ENCODE measurements at regions not wholly inside any gene's neighbourhood (a gene's known extent, or its start where the extent isn't known, plus 50 kb on each side); places are given as distances from the start of the nearest gene placed in this dataset.

GRCh38 chr6:167730441-167730840 lies 96.3 kb upstream of the AFDN start:
- H3K4me3 ChIP-seq, result no peak overlapping the region
- H3K27ac ChIP-seq, result no peak overlapping the region
- no peak for ATAC-seq
- DNase-seq, result no peak
- no peak for TF ChIP-seq CTCF (IDR thresholded peaks at IDR 0.05)
- H3K4me1 ChIP-seq, result peaks cover 13% of the 10 kb centered on the region
- no peaks in the 10 kb centered on the region for H3K36me3 ChIP-seq
- intact Hi-C loops (cut with DNase I), result no loop called here
- H3K27me3 ChIP-seq, result no peaks in the 10 kb centered on the region
- H3K9me3 ChIP-seq, result no peaks in the 10 kb centered on the region

GRCh38 chr6:167731216-167731615 lies 95.5 kb upstream of the AFDN start:
- Histone ChIP-seq H3K27me3 (no peaks in the 10 kb centered on the region), H3K9me3 (no peaks in the 10 kb centered on the region), H3K36me3 (no peaks in the 10 kb centered on the region), H3K27ac (no peak overlapping the region), H3K4me1 (peaks cover 13% of the 10 kb centered on the region), H3K4me3 (no peak overlapping the region)
- no peak for TF ChIP-seq CTCF (IDR thresholded peaks at IDR 0.05)
- DNase-seq (no peak), ATAC-seq (no peak)
- intact Hi-C loops (cut with DNase I), result no loop called here

- no peak for TF ChIP-seq CTCF (IDR thresholded peaks at IDR 0.05)
- no peaks in the 10 kb centered on the region for H3K9me3 ChIP-seq
- DNase-seq, result no peak
- H3K27me3 ChIP-seq, result no peaks in the 10 kb centered on the region
- H3K4me1 ChIP-seq, result peaks cover 13% of the 10 kb centered on the region
- no peak for ATAC-seq
- no peak overlapping the region for H3K4me3 ChIP-seq
- intact Hi-C loops (cut with DNase I), result no loop called here
- H3K27ac ChIP-seq, result no peak overlapping the region
- no peaks in the 10 kb centered on the region for H3K36me3 ChIP-seq
Measured at GRCh38 chr6:167731731-167732422, 94.8 kb upstream of the AFDN start.

GRCh38 chr6:167733740-167734661 lies 92.7 kb upstream of the AFDN start:
- no peak overlapping the region for H3K4me3 ChIP-seq
- ATAC-seq (peak; percentile 28), DNase-seq (no peak)
- no peaks in the 10 kb centered on the region for H3K9me3 ChIP-seq
- no peaks in the 10 kb centered on the region for H3K27me3 ChIP-seq
- TF ChIP-seq CTCF (IDR thresholded peaks at IDR 0.05), result no peak
- H3K27ac ChIP-seq, result peak overlapping the region; percentile 34
- no peaks in the 10 kb centered on the region for H3K36me3 ChIP-seq
- intact Hi-C loops (cut with DNase I), result no loop called here
- H3K4me1 ChIP-seq, result peaks cover 13% of the 10 kb centered on the region

- ATAC-seq, result no peak
- Histone ChIP-seq H3K27ac (peak overlapping the region; percentile 24), H3K9me3 (no peaks in the 10 kb centered on the region), H3K4me3 (no peak overlapping the region), H3K27me3 (no peaks in the 10 kb centered on the region), H3K36me3 (no peaks in the 10 kb centered on the region), H3K4me1 (peaks cover 13% of the 10 kb centered on the region)
- DNase-seq, result no peak
- intact Hi-C loops (cut with DNase I), result no loop called here
- TF ChIP-seq CTCF (IDR thresholded peaks at IDR 0.05), result no peak
Measured at GRCh38 chr6:167734662-167735083, 92.0 kb upstream of the AFDN start.

All from upper lobe of right lung (tissue), 1 donor.